ENCODE measurements at regions not wholly inside any gene's neighbourhood (a gene's known extent, or its start where the extent isn't known, plus 50 kb on each side); places are given as distances from the start of the nearest gene placed in this dataset.

DNA sequence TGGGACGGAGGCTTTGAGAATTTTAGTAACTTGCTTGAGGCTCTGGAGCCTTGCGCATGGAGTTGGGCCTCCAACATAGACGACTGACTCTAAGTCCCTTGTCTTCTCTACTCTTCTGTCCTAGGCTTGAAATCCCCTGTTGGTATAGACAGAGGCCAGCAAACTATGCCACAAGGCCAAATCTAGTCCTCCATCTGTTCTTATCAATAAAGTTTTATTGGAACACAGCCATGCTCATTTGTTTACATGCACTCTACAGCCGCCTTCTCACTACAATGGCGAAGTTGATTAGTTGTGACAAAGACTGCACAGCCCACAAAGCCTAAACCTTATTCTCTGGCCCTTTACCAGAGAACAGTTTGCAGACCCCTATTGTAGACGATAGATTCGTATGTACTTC lies 174.1 kb upstream of the ZFP64 start:
- DNase-seq (ENCODE audit: low read depth in 1 of 2, low spot score in 1 of 2) = no peak
- TF ChIP-seq, protein P1, sequence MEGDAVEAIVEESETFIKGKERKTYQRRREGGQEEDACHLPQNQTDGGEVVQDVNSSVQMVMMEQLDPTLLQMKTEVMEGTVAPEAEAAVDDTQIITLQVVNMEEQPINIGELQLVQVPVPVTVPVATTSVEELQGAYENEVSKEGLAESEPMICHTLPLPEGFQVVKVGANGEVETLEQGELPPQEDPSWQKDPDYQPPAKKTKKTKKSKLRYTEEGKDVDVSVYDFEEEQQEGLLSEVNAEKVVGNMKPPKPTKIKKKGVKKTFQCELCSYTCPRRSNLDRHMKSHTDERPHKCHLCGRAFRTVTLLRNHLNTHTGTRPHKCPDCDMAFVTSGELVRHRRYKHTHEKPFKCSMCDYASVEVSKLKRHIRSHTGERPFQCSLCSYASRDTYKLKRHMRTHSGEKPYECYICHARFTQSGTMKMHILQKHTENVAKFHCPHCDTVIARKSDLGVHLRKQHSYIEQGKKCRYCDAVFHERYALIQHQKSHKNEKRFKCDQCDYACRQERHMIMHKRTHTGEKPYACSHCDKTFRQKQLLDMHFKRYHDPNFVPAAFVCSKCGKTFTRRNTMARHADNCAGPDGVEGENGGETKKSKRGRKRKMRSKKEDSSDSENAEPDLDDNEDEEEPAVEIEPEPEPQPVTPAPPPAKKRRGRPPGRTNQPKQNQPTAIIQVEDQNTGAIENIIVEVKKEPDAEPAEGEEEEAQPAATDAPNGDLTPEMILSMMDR (IDR thresholded peaks at IDR 0.05; ENCODE audit: low read depth, low read length) = no peak
- Histone ChIP-seq H3K9me3 (ENCODE audit: low read depth) (no peaks in the 10 kb centered on the region), H3K4me1 (ENCODE audit: low read depth) (no peaks in the 10 kb centered on the region), H3K27ac (no peak overlapping the region), H3K36me3 (no peaks in the 10 kb centered on the region), H3K4me3 (no peak overlapping the region), H3K27me3 (no peaks in the 10 kb centered on the region)

DNA sequence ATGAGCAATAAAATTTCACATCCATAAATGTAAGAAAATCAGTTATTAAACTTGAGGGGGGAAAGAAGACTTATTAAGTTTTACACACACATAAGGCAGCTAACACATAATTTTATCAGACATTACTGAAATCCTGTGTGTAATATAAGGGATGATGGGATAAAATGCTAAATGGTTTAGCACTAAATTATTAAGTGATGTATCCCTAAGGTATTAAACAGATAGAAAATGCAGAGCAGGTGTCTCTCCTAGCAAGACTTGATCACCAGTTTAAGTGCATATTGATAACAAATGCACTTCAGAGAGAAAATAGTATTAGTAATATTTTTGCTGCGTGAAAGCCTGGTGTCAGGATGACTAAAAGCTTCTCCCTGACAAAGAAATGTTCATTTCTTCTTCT lies 172.8 kb upstream of the ZFP64 start:
- H3K27ac ChIP-seq = no peak overlapping the region

DNA sequence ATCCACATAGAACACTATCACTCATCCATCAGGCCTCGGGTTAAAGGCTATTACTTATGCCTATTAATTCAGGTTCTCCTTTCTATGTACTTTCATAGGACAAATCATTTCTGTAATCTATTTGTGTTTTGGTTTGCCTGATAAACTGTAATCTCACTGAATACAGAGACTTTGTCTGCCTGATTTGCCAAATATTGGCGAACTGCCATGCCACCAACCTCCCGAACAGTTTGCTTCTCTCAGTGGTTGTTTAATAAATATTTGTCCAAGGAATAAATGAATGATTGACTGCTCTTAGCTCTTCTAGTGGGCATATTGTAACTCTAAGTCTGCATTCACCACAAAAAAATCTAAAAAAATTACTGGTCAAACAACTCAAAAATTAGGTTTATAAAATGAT lies 170.1 kb upstream of the ZFP64 start:
- no peaks in the 10 kb centered on the region for H3K4me1 ChIP-seq (ENCODE audit: low read depth)
- no peaks in the 10 kb centered on the region for H3K36me3 ChIP-seq
- no peak overlapping the region for H3K4me3 ChIP-seq
- no peak for DNase-seq (ENCODE audit: low read depth in 1 of 2, low spot score in 1 of 2)
- no peaks in the 10 kb centered on the region for H3K27me3 ChIP-seq
- H3K9me3 ChIP-seq (ENCODE audit: low read depth) = no peaks in the 10 kb centered on the region
- no peak overlapping the region for H3K27ac ChIP-seq
- TF ChIP-seq, protein P1 (IDR thresholded peaks at IDR 0.05; ENCODE audit: low read depth, low read length) = no peak

More for the DNA sequence above, 172.8 kb upstream of the ZFP64 start:
- TF ChIP-seq, protein P1 (IDR thresholded peaks at IDR 0.05; ENCODE audit: low read depth, low read length) = no peak
- no peak overlapping the region for H3K4me3 ChIP-seq
- no peaks in the 10 kb centered on the region for H3K9me3 ChIP-seq (ENCODE audit: low read depth)
- no peak for DNase-seq (ENCODE audit: low read depth in 1 of 2, low spot score in 1 of 2)
- H3K36me3 ChIP-seq = no peaks in the 10 kb centered on the region
- no peaks in the 10 kb centered on the region for H3K27me3 ChIP-seq
- H3K4me1 ChIP-seq (ENCODE audit: low read depth) = no peaks in the 10 kb centered on the region

DNA sequence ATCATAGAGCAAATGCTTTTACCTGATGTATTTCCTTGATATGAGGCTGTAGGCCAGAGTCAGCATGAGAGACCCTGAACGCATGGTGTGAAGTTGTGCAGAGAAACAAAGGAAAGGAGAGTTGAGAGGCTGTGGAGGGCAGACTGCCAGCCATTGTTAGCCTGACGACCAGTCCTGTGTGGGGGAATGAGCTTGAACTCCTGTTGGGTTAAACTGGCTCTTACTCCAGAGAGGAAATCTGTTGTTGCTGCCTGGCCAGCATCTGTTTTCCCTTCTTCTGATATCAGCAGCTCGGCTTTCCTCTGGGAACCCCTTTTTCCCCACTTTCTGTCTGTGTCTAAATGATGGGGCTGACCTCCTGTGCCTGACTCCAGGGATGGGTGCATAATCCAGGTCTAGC lies 158.2 kb upstream of the ZFP64 start:
- H3K27ac ChIP-seq = no peak overlapping the region
- no peak overlapping the region for H3K4me3 ChIP-seq
- no peaks in the 10 kb centered on the region for H3K27me3 ChIP-seq
- no peaks in the 10 kb centered on the region for H3K9me3 ChIP-seq (ENCODE audit: low read depth)
- H3K36me3 ChIP-seq = no peaks in the 10 kb centered on the region
- no peak for DNase-seq (ENCODE audit: low read depth in 1 of 2, low spot score in 1 of 2)
- TF ChIP-seq, protein P1 (IDR thresholded peaks at IDR 0.05; ENCODE audit: low read depth, low read length) = no peak
- no peaks in the 10 kb centered on the region for H3K4me1 ChIP-seq (ENCODE audit: low read depth)

DNA sequence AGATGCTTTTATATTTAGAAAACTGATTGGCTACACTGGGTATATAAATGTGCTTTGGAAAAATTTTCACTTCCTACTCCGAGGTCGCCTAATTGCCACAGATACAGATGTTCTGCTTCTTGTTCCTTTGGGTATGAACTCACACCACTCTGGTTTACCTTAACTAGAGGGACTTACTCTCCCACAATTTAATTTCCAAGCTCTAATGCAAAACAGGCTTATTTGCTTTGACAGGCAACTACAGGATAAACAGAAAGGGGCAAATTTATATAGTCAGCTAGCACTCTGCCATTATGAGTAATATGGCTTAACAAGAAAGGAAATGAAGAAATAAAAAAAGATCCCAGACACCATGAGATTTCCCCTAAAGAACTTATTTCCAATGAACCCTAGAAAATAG lies 156.9 kb upstream of the ZFP64 start:
- no peak for DNase-seq (ENCODE audit: low read depth in 1 of 2, low spot score in 1 of 2)
- Histone ChIP-seq H3K36me3 (no peaks in the 10 kb centered on the region), H3K4me3 (no peak overlapping the region), H3K27me3 (no peaks in the 10 kb centered on the region), H3K4me1 (ENCODE audit: low read depth) (no peaks in the 10 kb centered on the region), H3K27ac (no peak overlapping the region), H3K9me3 (ENCODE audit: low read depth) (no peaks in the 10 kb centered on the region)
- TF ChIP-seq, protein P1 (IDR thresholded peaks at IDR 0.05; ENCODE audit: low read depth, low read length) = no peak

DNA sequence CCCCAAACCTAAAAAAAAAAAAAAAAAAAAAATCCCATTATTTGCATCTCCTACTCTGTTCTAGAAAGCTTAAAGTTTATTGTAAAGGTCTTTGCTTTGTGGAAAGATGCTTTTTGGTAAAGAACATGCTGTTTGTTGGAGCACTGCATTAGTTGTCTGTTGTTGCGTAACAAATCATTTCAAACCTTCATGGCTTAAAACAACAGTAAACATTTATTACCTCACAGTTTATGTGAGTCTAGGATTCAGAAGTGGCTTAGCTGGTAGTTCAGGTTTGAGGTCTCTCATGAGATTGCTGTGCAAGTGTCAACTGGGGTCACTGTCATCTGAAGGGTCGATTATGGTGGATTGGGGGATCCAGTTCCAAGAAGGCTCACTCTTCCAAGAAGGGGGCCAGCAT lies 155.2 kb upstream of the ZFP64 start:
- no peaks in the 10 kb centered on the region for H3K36me3 ChIP-seq
- H3K9me3 ChIP-seq (ENCODE audit: low read depth) = no peaks in the 10 kb centered on the region
- no peaks in the 10 kb centered on the region for H3K4me1 ChIP-seq (ENCODE audit: low read depth)
- TF ChIP-seq, protein P1 (IDR thresholded peaks at IDR 0.05; ENCODE audit: low read depth, low read length) = no peak
- no peak overlapping the region for H3K4me3 ChIP-seq
- H3K27me3 ChIP-seq = no peaks in the 10 kb centered on the region
- H3K27ac ChIP-seq = no peak overlapping the region
- DNase-seq (ENCODE audit: low read depth in 1 of 2, low spot score in 1 of 2) = no peak

Measured in cardiac muscle cell (in vitro differentiated cells and primary cell).